Activated naive CD4-positive, alpha-beta T cell treated with anti-CD3 and anti-CD28 coated beads, Interleukin-2, amount 50 U/mL, for 72 hours (primary cell): ENCODE measurements at regions not wholly inside any gene's neighbourhood (a gene's known extent, or its start where the extent isn't known, plus 50 kb on each side); places are given as distances from the start of the nearest gene placed in this dataset.
"Not testable (repeated sequence)": the region's sequence is repeated elsewhere in the genome, so short reads cannot be mapped to it uniquely, and the experiment has no call there.

Experiments
- ATAC-seq, 2 donors: fragments of 150-1000 bp; cut with Tn5 transposase; 2 replicates each; pipeline ENCODE4 v1.10.0; 2021; ENCODE audit warnings: mild to moderate bottlenecking in 2 of 2, moderate library complexity in 2 of 2
- DNase-seq, 2 donors: peaks; one replicate each; pipeline ENCODE4 v3.0.0; 2021 to 2022; ENCODE audit warnings: low spot score in 2 of 2
- H3K27ac Mint-ChIP-seq, 2 donors: one replicate each; pipeline ENCODE4 v1.8.0; 2022; ENCODE audit warnings: mild to moderate bottlenecking in 2 of 2, mixed read lengths in 2 of 2
- H3K36me3 Mint-ChIP-seq, 2 donors: one replicate each; pipeline ENCODE4 v1.8.0; 2022; ENCODE audit warnings: mixed read lengths in 2 of 2
- H3K9me3 Mint-ChIP-seq, 2 donors: one replicate each; pipeline ENCODE4 v1.8.0; 2022; ENCODE audit warnings: mixed read lengths in 2 of 2

GRCh38 chr14:28143316-28143715 lies 623.3 kb upstream of the FOXG1 start:
- peaks cover 5 to 6% of the 10 kb centered on the region in 2 donors for H3K9me3 Mint-ChIP-seq
- H3K36me3 Mint-ChIP-seq: no peaks in the 10 kb centered on the region

GRCh38 chr14:28151926-28152325 lies 614.7 kb upstream of the FOXG1 start:
- Mint-ChIP-seq H3K27ac (no peak overlapping the region), H3K9me3 (peaks cover 5 to 7% of the 10 kb centered on the region in 2 donors), H3K36me3 (no peaks in the 10 kb centered on the region)
- DNase-seq (no peak), ATAC-seq (no peak)

More at GRCh38 chr14:28143316-28143715, 623.3 kb upstream of the FOXG1 start:
- DNase-seq: no peak
- H3K27ac Mint-ChIP-seq: no peak overlapping the region
- ATAC-seq: no peak

GRCh38 chr14:28152453-28153044 lies 614.0 kb upstream of the FOXG1 start:
- Mint-ChIP-seq H3K27ac (no peak overlapping the region), H3K36me3 (peaks cover 0 to 4% of the 10 kb centered on the region in 2 donors), H3K9me3 (peaks cover 5 to 7% of the 10 kb centered on the region in 2 donors)
- DNase-seq (no peak), ATAC-seq (no peak)

- ATAC-seq: no peak
- no peak overlapping the region for H3K27ac Mint-ChIP-seq
Observed at GRCh38 chr14:28157289-28157869, 609.2 kb upstream of the FOXG1 start.

GRCh38 chr14:28157887-28158791 lies 608.4 kb upstream of the FOXG1 start:
- DNase-seq: no peak

More at GRCh38 chr14:28157289-28157869, 609.2 kb upstream of the FOXG1 start:
- no peak for DNase-seq
- H3K9me3 Mint-ChIP-seq: peaks cover 7 to 9% of the 10 kb centered on the region in 2 donors
- peaks cover 0 to 7% of the 10 kb centered on the region in 2 donors for H3K36me3 Mint-ChIP-seq

GRCh38 chr14:28161040-28161439 lies 605.5 kb upstream of the FOXG1 start:
- Mint-ChIP-seq H3K27ac (no peak overlapping the region), H3K36me3 (peaks cover 0 to 7% of the 10 kb centered on the region in 2 donors), H3K9me3 (peaks cover 0 to 4% of the 10 kb centered on the region in 2 donors)
- no peak for ATAC-seq
- no peak for DNase-seq

More at GRCh38 chr14:28157887-28158791, 608.4 kb upstream of the FOXG1 start:
- Mint-ChIP-seq H3K9me3 (peaks cover 4 to 9% of the 10 kb centered on the region in 2 donors), H3K27ac (no peak overlapping the region), H3K36me3 (peaks cover 0 to 7% of the 10 kb centered on the region in 2 donors)
- no peak for ATAC-seq

GRCh38 chr14:28163233-28163632 lies 603.4 kb upstream of the FOXG1 start:
- H3K9me3 Mint-ChIP-seq: peaks cover 4 to 6% of the 10 kb centered on the region in 2 donors

GRCh38 chr14:28163897-28164296 lies 602.7 kb upstream of the FOXG1 start:
- ATAC-seq: no peak
- DNase-seq: no peak
- Mint-ChIP-seq H3K9me3 (peaks cover 8 to 9% of the 10 kb centered on the region in 2 donors), H3K36me3 (peaks cover 0 to 7% of the 10 kb centered on the region in 2 donors), H3K27ac (no peak overlapping the region)

More at GRCh38 chr14:28163233-28163632, 603.4 kb upstream of the FOXG1 start:
- H3K27ac Mint-ChIP-seq: no peak overlapping the region
- H3K36me3 Mint-ChIP-seq: peaks cover 0 to under 1% of the 10 kb centered on the region in 2 donors
- ATAC-seq: no peak
- no peak for DNase-seq

- not testable (repeated sequence) for H3K27ac Mint-ChIP-seq, H3K9me3 Mint-ChIP-seq, DNase-seq, H3K36me3 Mint-ChIP-seq, ATAC-seq
Observed at GRCh38 chr14:28187902-28188830, 578.4 kb upstream of the FOXG1 start.

- DNase-seq (no peak), ATAC-seq (no peak)
- H3K36me3 Mint-ChIP-seq: no peaks in the 10 kb centered on the region
- H3K9me3 Mint-ChIP-seq: peaks cover 7 to 8% of the 10 kb centered on the region in 2 donors
- H3K27ac Mint-ChIP-seq: no peak overlapping the region
Observed at GRCh38 chr14:28196878-28197277, 569.7 kb upstream of the FOXG1 start.

- Mint-ChIP-seq H3K36me3 (no peaks in the 10 kb centered on the region), H3K27ac (no peak overlapping the region), H3K9me3 (peaks cover 16 to 20% of the 10 kb centered on the region in 2 donors)
- ATAC-seq (no peak), DNase-seq (no peak)
Observed at GRCh38 chr14:28220391-28220790, 546.2 kb upstream of the FOXG1 start.

- DNase-seq (no peak), ATAC-seq (no peak)
- H3K9me3 Mint-ChIP-seq: peaks cover 24 to 33% of the 10 kb centered on the region in 2 donors
- peaks cover 10 to 11% of the 10 kb centered on the region in 2 donors for H3K36me3 Mint-ChIP-seq
- no peak overlapping the region for H3K27ac Mint-ChIP-seq
Observed at GRCh38 chr14:28240909-28241308, 525.7 kb upstream of the FOXG1 start.

- H3K27ac Mint-ChIP-seq: no peak overlapping the region
- ATAC-seq (no peak), DNase-seq (no peak)
- peaks cover 22 to 31% of the 10 kb centered on the region in 2 donors for H3K9me3 Mint-ChIP-seq
- peaks cover 5 to 9% of the 10 kb centered on the region in 2 donors for H3K36me3 Mint-ChIP-seq
Observed at GRCh38 chr14:28242895-28243294, 523.7 kb upstream of the FOXG1 start.

GRCh38 chr14:28243600-28243999 lies 523.0 kb upstream of the FOXG1 start:
- H3K9me3 Mint-ChIP-seq: peaks cover 18 to 33% of the 10 kb centered on the region in 2 donors
- no peak overlapping the region for H3K27ac Mint-ChIP-seq
- DNase-seq (no peak), ATAC-seq (no peak)
- peaks cover 0 to 6% of the 10 kb centered on the region in 2 donors for H3K36me3 Mint-ChIP-seq

GRCh38 chr14:28245216-28245615 lies 521.4 kb upstream of the FOXG1 start:
- Mint-ChIP-seq H3K9me3 (peaks cover 19 to 36% of the 10 kb centered on the region in 2 donors), H3K36me3 (peaks cover 0 to under 1% of the 10 kb centered on the region in 2 donors), H3K27ac (no peak overlapping the region)
- DNase-seq (no peak), ATAC-seq (no peak)

- Mint-ChIP-seq H3K9me3 (peaks cover 23 to 38% of the 10 kb centered on the region in 2 donors), H3K27ac (no peak overlapping the region), H3K36me3 (peaks cover 0 to 6% of the 10 kb centered on the region in 2 donors)
- DNase-seq (no peak), ATAC-seq (no peak)
Observed at GRCh38 chr14:28247491-28247890, 519.1 kb upstream of the FOXG1 start.
